Left lobe of liver (tissue), 2 donors: ENCODE measurements at regions not wholly inside any gene's neighbourhood (a gene's known extent, or its start where the extent isn't known, plus 50 kb on each side); places are given as distances from the start of the nearest gene placed in this dataset.

Source experiments
- ATAC-seq: fragments of 200-7000 bp; cut with Tn5 transposase; one replicate; pipeline ENCODE4 v1.9.1; 2020; ENCODE audit warnings: mild to moderate bottlenecking, moderate library complexity
- DNase-seq: peaks from one replicate; pipeline ENCODE4 v3.0.0-alpha.2; 2020; ENCODE audit warnings: low spot score
- donor health status: DM: no; HTN: no; CAD: no; lungs with moderate emphysema.
- donor health status: DM: no; HTN: yes; CAD: no.

GRCh38 chr4:1500966-1501753, 94.9 kb upstream of the NKX1-1 start:
- ATAC-seq, result no peak
- no peak for DNase-seq

GRCh38 chr4:1500231-1500965, 94.2 kb upstream of the NKX1-1 start:
- DNase-seq, result no peak
- no peak for ATAC-seq

- DNase-seq (no peak), ATAC-seq (no peak)
Measured at GRCh38 chr4:1499465-1499864, 93.2 kb upstream of the NKX1-1 start.

- ATAC-seq, result no peak
- no peak for DNase-seq
Measured at GRCh38 chr4:1497189-1497801, 91.1 kb upstream of the NKX1-1 start.

GRCh38 chr4:1496116-1496642, 89.9 kb upstream of the NKX1-1 start:
- ATAC-seq (no peak), DNase-seq (no peak)

- ATAC-seq (no peak), DNase-seq (no peak)
Measured at GRCh38 chr4:1495416-1496115, 89.3 kb upstream of the NKX1-1 start.

- DNase-seq (no peak), ATAC-seq (no peak)
Measured at GRCh38 chr4:1494416-1495315, 88.4 kb upstream of the NKX1-1 start.

GRCh38 chr4:1493540-1494287, 87.5 kb upstream of the NKX1-1 start:
- ATAC-seq, result no peak

GRCh38 chr4:1492651-1493539, 86.7 kb upstream of the NKX1-1 start:
- no peak for ATAC-seq
- no peak for DNase-seq

More at GRCh38 chr4:1493540-1494287, 87.5 kb upstream of the NKX1-1 start:
- no peak for DNase-seq

- ATAC-seq, result no peak
- no peak for DNase-seq
Measured at GRCh38 chr4:1492142-1492457, 85.9 kb upstream of the NKX1-1 start.

- ATAC-seq, result no peak
Measured at GRCh38 chr4:1491328-1492141, 85.3 kb upstream of the NKX1-1 start.

GRCh38 chr4:1490654-1491327, 84.5 kb upstream of the NKX1-1 start:
- DNase-seq (no peak), ATAC-seq (no peak)

More at GRCh38 chr4:1491328-1492141, 85.3 kb upstream of the NKX1-1 start:
- DNase-seq, result no peak

- ATAC-seq (no peak), DNase-seq (no peak)
Measured at GRCh38 chr4:1490011-1490653, 83.9 kb upstream of the NKX1-1 start.

- no peak for ATAC-seq
- no peak for DNase-seq
Measured at GRCh38 chr4:1489639-1489995, 83.4 kb upstream of the NKX1-1 start.

- ATAC-seq (no peak), DNase-seq (no peak)
Measured at GRCh38 chr4:1488831-1489638, 82.8 kb upstream of the NKX1-1 start.

GRCh38 chr4:1488357-1488756, 82.1 kb upstream of the NKX1-1 start:
- ATAC-seq (no peak), DNase-seq (no peak)
